GM12878 (cell line): ENCODE measurements at regions not wholly inside any gene's neighbourhood (a gene's known extent, or its start where the extent isn't known, plus 50 kb on each side); places are given as distances from the start of the nearest gene placed in this dataset.
A peak's percentile ranks its signal among the peaks of the same experiment; 100 is the strongest.

Experiments used
- ATAC-seq: fragments of 200-7000 bp; cut with Tn5 transposase; 3 replicates; pipeline ENCODE4 v1.9.1; 2020; ENCODE audit warnings: mild to moderate bottlenecking, moderate library complexity
- BruUV-seq: library from RNA; stranded (reverse); fragments of 400-500 nt; replicated peaks from 2 replicates; lab custom pipeline; 2021; lab: Mats Ljungman, UMichigan
- CTCF ChIA-PET: fragments of 300-600 bp; sonication (Branson Sonifier 250); formaldehyde crosslinking; extraction: SDS; loops from one replicate; lab custom pipeline; 2021; ENCODE audit warnings: inconsistent platforms; lab: Yijun Ruan, JAX
- POLR2A ChIA-PET: fragments of 350-600 bp; formaldehyde crosslinking; extraction: SDS; loops from one replicate; lab custom pipeline; 2021; ENCODE audit warnings: inconsistent platforms; lab: Charles Lee
- RAD21 ChIA-PET: fragments of 300-600 bp; sonication (Branson Sonifier 250); formaldehyde crosslinking; loops from one replicate; lab custom pipeline; 2023; ENCODE audit warnings: antibody characterized with exemption; ENCODE audit not compliant: unreplicated experiment; lab: Charles Lee
- SMC1A ChIA-PET: fragments of 300-600 bp; sonication (Branson Sonifier 250); formaldehyde crosslinking; loops from one replicate; lab custom pipeline; 2023; ENCODE audit not compliant: unreplicated experiment, uncharacterized antibody; lab: Charles Lee
- DNase-seq: peaks from one replicate; pipeline ENCODE4 v3.0.0-alpha.2; 2011; ENCODE audit warnings: low read depth, low spot score
- FAIRE-seq: peaks from 3 replicates; lab custom pipeline; 2011; peaks lifted over from hg19 to GRCh38; lab: Jason Lieb, UNC
- H2AFZ ChIP-seq: 2 replicates; pipeline ENCODE4 v1.6.0; 2011; ENCODE audit warnings: low read depth, low read length, control low read depth; ENCODE audit not compliant: control insufficient read depth
- H3K27ac ChIP-seq: 2 replicates; pipeline ENCODE4 v1.5.1; 2011; ENCODE audit warnings: control low read depth; ENCODE audit not compliant: control insufficient read depth, insufficient read depth
- H3K27me3 ChIP-seq, 2 experiments: replicated peaks in 1 of 2; 2 replicates each; pipeline versions ENCODE4 v1.6.0 to v1.6.1; 2011; ENCODE audit warnings: low read length in 1 of 2; ENCODE audit not compliant: control insufficient read depth in 2 of 2, insufficient read depth in 2 of 2
- H3K36me3 ChIP-seq, 2 experiments: 2 replicates each; pipeline ENCODE4 v1.5.1; 2011; ENCODE audit warnings: low read length in 1 of 2; ENCODE audit not compliant: control insufficient read depth in 2 of 2, insufficient read depth in 2 of 2
- H3K4me1 ChIP-seq: 2 replicates; pipeline ENCODE4 v1.6.1; 2011; ENCODE audit warnings: mild to moderate bottlenecking, low read length, moderate library complexity, mixed read lengths; ENCODE audit not compliant: control insufficient read depth, insufficient read depth
- H3K4me2 ChIP-seq: 2 replicates; pipeline ENCODE4 v1.6.0; 2011; ENCODE audit warnings: control low read depth; ENCODE audit not compliant: control insufficient read depth, insufficient read depth
- H3K4me3 ChIP-seq: fragments of 200-600 bp; sonication (generic); 2 replicates; pipeline ENCODE4 v1.5.1; 2016
- H3K79me2 ChIP-seq: 2 replicates; pipeline ENCODE4 v1.6.0; 2011; ENCODE audit warnings: low read length; ENCODE audit not compliant: control insufficient read depth, insufficient read depth
- H3K9ac ChIP-seq: 2 replicates; pipeline ENCODE4 v1.8.0; 2011; ENCODE audit warnings: low read length, control low read depth, mixed read lengths; ENCODE audit not compliant: control insufficient read depth, insufficient read depth
- H3K9me3 ChIP-seq: replicated peaks from 3 replicates; pipeline ENCODE4 v1.5.1; 2011; ENCODE audit warnings: mild to moderate bottlenecking, low read length; ENCODE audit not compliant: control insufficient read depth, insufficient read depth
- H4K20me1 ChIP-seq: 2 replicates; pipeline ENCODE4 v1.6.0; 2011; ENCODE audit not compliant: control insufficient read depth, insufficient read depth
- BACH1 ChIP-seq: fragments of 450-650 bp; IDR thresholded peaks from 2 replicates; pipeline ENCODE4 v1.6.1; 2017; ENCODE audit warnings: mild to moderate bottlenecking, borderline replicate concordance
- DPF2 ChIP-seq: fragments of 450-650 bp; IDR thresholded peaks from 2 replicates; pipeline ENCODE4 v1.6.1; 2017; ENCODE audit warnings: mild to moderate bottlenecking
- GATAD2B ChIP-seq: fragments of 450-650 bp; conservative IDR thresholded peaks from 2 replicates; pipeline ENCODE4 v1.6.1; 2017; ENCODE audit warnings: low read depth, mild to moderate bottlenecking, moderate library complexity
- HCFC1 ChIP-seq: fragments of 150-350 bp; IDR thresholded peaks from 2 replicates; pipeline ENCODE4 v1.6.1; 2014; ENCODE audit warnings: low read length
- IKZF1 ChIP-seq: fragments of 450-650 bp; conservative IDR thresholded peaks from 2 replicates; pipeline ENCODE4 v1.6.1; 2017; ENCODE audit warnings: antibody characterized with exemption, mild to moderate bottlenecking
- JUNB ChIP-seq: IDR thresholded peaks from 2 replicates; pipeline ENCODE4 v1.6.1; 2016; ENCODE audit warnings: antibody characterized with exemption, mild to moderate bottlenecking
- MEF2A ChIP-seq: IDR thresholded peaks from 2 replicates; pipeline ENCODE4 v1.6.1; 2011; ENCODE audit warnings: low read depth, mild to moderate bottlenecking, low read length, moderate library complexity; ENCODE audit not compliant: insufficient read depth
- MEF2B ChIP-seq: fragments of 450-650 bp; IDR thresholded peaks from 2 replicates; pipeline ENCODE4 v1.6.1; 2018; ENCODE audit warnings: mild to moderate bottlenecking, moderate library complexity; ENCODE audit not compliant: partially characterized antibody, poor library complexity, severe bottlenecking
- MYB ChIP-seq: fragments of 150-350 bp; IDR thresholded peaks from 2 replicates; pipeline ENCODE4 v1.6.1; 2014; ENCODE audit warnings: mild to moderate bottlenecking, low read depth, low read length, borderline replicate concordance
- PAX8 ChIP-seq: fragments of 450-650 bp; IDR thresholded peaks from 2 replicates; pipeline ENCODE4 v1.6.1; 2017; ENCODE audit warnings: mild to moderate bottlenecking, moderate library complexity
- POLR2A ChIP-seq: IDR thresholded peaks from 2 replicates; pipeline ENCODE4 v1.6.1; 2011; ENCODE audit warnings: low read depth, mild to moderate bottlenecking, low read length
- RAD21 ChIP-seq: IDR thresholded peaks from 2 replicates; pipeline ENCODE4 v1.6.1; 2011; ENCODE audit warnings: mild to moderate bottlenecking, low read depth, low read length, moderate library complexity; ENCODE audit not compliant: insufficient read depth
- RCOR1 ChIP-seq: conservative IDR thresholded peaks from 2 replicates; pipeline ENCODE4 v1.6.1; 2012; ENCODE audit warnings: low read depth, low read length, improper control_type of control experiment
- RUNX3 ChIP-seq: IDR thresholded peaks from 2 replicates; pipeline ENCODE4 v1.6.1; 2012; ENCODE audit warnings: low read length, inconsistent platforms
- SIX5 ChIP-seq: IDR thresholded peaks from 2 replicates; pipeline ENCODE4 v1.6.1; 2011; ENCODE audit warnings: mild to moderate bottlenecking, low read depth, low read length, moderate library complexity; ENCODE audit not compliant: severe bottlenecking
- SKIL ChIP-seq: fragments of 450-650 bp; IDR thresholded peaks from 2 replicates; pipeline ENCODE4 v1.6.1; 2017; ENCODE audit warnings: mild to moderate bottlenecking, low read depth, inconsistent platforms; ENCODE audit not compliant: poor library complexity, severe bottlenecking
- SRF ChIP-seq, 2 experiments: IDR thresholded peaks; 2 replicates each; pipeline ENCODE4 v1.6.1; 2011; ENCODE audit warnings: low read depth in 2 of 2, low read length in 2 of 2, mild to moderate bottlenecking in 1 of 2, moderate library complexity in 1 of 2
- STAT3 ChIP-seq: IDR thresholded peaks from 2 replicates; pipeline ENCODE4 v1.6.1; 2011; ENCODE audit warnings: low read depth, low read length, improper control_type of control experiment
- TARDBP ChIP-seq: IDR thresholded peaks from 2 replicates; pipeline ENCODE4 v1.6.1; 2016; ENCODE audit warnings: borderline replicate concordance
- YBX1 ChIP-seq: fragments of 450-650 bp; IDR thresholded peaks from 2 replicates; pipeline ENCODE4 v1.6.1; 2016; ENCODE audit warnings: antibody characterized with exemption
- ZNF217 ChIP-seq: fragments of 450-650 bp; IDR thresholded peaks from 2 replicates; pipeline ENCODE4 v1.6.1; 2017; ENCODE audit warnings: antibody characterized with exemption, mild to moderate bottlenecking
- WGBS: methylation state at CpG from one replicate; pipeline ENCODE4 v1.1.6; 2016; ENCODE audit warnings: low lambda C conversion rate; ENCODE audit not compliant: insufficient replicate concordance, insufficient coverage; ENCODE audit errors: missing lambda C conversion rate; 5-methylcytosine and 5-hydroxymethylcytosine counted together
- in situ Hi-C: fragments of 300-500 bp; cut with MboI; formaldehyde crosslinking; loops from 9 replicates; pipeline ENCODE4 v1.14.3; 2018; ENCODE audit warnings: mixed read lengths
- intact Hi-C: fragments of 100-400 bp; cut with micrococcal nuclease; formaldehyde crosslinking; loops from one replicate; pipeline ENCODE4 v1.14.2; 2022; ENCODE audit not compliant: unreplicated experiment
- TF ChIP-seq, protein P1 (sequence below): fragments of 150-350 bp; IDR thresholded peaks from 2 replicates; pipeline ENCODE4 v1.6.1; 2014; ENCODE audit warnings: mild to moderate bottlenecking, low read depth, low read length

GRCh38 chr7:106717955-106718871 is 57.3 kb upstream of the CCDC71L start:
- no peak overlapping the region for H2AFZ ChIP-seq
- WGBS: 23% methylated on average over 3 of the region's 3 CpGs
- H4K20me1 ChIP-seq: no peaks in the 10 kb centered on the region
- no peaks in the 10 kb centered on the region for H3K79me2 ChIP-seq
- ChIA-PET POLR2A (interaction anchor here (1.7 kb wide), 1 partner anchor 54 kb away, joined by 3 read pairs; no protein-coding TSS in a partner anchor), SMC1A (interaction anchor here (0.8 to 6.9 kb wide), 9 partner anchors 9 to 165 kb away, joined by 3 to 84 read pairs (median 4); partner anchors contain the start of gene CCDC71L), RAD21 (interaction anchor here (0.7 to 5.5 kb wide), 5 partner anchors 13 to 60 kb away, joined by 3 to 34 read pairs (median 12); partner anchors contain the start of gene CCDC71L), CTCF (interaction anchor here (0.9 to 3.0 kb wide), 6 partner anchors 8 to 175 kb away, joined by 3 to 20 read pairs (median 4); no protein-coding TSS in a partner anchor)
- peak; percentile 64 for FAIRE-seq
- H3K27ac ChIP-seq: peak overlapping the region; percentile 54
- in situ Hi-C loops: no loop called here
- peaks cover 41% of the 10 kb centered on the region for H3K4me1 ChIP-seq
- H3K27me3 ChIP-seq: no peaks in the 10 kb centered on the region
- no TSS peak for BruUV-seq
- intact Hi-C loops: loop anchor here (1.0 kb wide), 1 partner anchor 13 kb away; no protein-coding TSS in a partner anchor
- H3K36me3 ChIP-seq: no peaks in the 10 kb centered on the region
- peak; percentile 81 for DNase-seq
- no peaks in the 10 kb centered on the region; the same call in 1 of the 3 replicates for H3K9me3 ChIP-seq
- no peak overlapping the region for H3K4me3 ChIP-seq
- peak; percentile 96 for ATAC-seq
- no peak overlapping the region for H3K9ac ChIP-seq
- H3K4me2 ChIP-seq: peak overlapping the region; percentile 54
- TF ChIP-seq YBX1 (no peak), DPF2 (peak; percentile 82), ZNF217 (peak; percentile 90; the same call in 1 of the 2 replicates), MEF2A (peak; percentile 90), MEF2B (peak; percentile 83), RCOR1 (no peak), RUNX3 (peak; percentile 93), POLR2A (no peak), SKIL (peak; percentile 53), JUNB (peak; percentile 86), PAX8 (no peak), SIX5 (no peak), BACH1 (peak; percentile 74; the same call in 1 of the 2 replicates), TARDBP (no peak), IKZF1 (peak; percentile 67), MYB (no peak), RAD21 (peak; percentile 22; the same call in 1 of the 2 replicates), HCFC1 (no peak), SRF (IDR thresholded peaks at IDR 0.05; ENCODE audit: low read depth in 2 of 2, low read length in 2 of 2) (0 out of 4 replicates have a peak, but pooled peaks of 1 of the 2 experiments have one; percentile 31), GATAD2B (no peak; the same call in 1 of the 2 replicates), STAT3 (no peak; the same call in 1 of the 2 replicates)
- TF ChIP-seq, protein P1, sequence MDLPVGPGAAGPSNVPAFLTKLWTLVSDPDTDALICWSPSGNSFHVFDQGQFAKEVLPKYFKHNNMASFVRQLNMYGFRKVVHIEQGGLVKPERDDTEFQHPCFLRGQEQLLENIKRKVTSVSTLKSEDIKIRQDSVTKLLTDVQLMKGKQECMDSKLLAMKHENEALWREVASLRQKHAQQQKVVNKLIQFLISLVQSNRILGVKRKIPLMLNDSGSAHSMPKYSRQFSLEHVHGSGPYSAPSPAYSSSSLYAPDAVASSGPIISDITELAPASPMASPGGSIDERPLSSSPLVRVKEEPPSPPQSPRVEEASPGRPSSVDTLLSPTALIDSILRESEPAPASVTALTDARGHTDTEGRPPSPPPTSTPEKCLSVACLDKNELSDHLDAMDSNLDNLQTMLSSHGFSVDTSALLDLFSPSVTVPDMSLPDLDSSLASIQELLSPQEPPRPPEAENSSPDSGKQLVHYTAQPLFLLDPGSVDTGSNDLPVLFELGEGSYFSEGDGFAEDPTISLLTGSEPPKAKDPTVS: no peak
